MCF 10A (cell line): ENCODE measurements at regions not wholly inside any gene's neighbourhood (a gene's known extent, or its start where the extent isn't known, plus 50 kb on each side); places are given as distances from the start of the nearest gene placed in this dataset.

ENCODE experiments used
- BruUV-seq: library from RNA; stranded (reverse); fragments of 400-500 nt; replicated peaks from 2 replicates; lab custom pipeline; 2021; lab: Mats Ljungman, UMichigan
- CTCF ChIA-PET: fragments of 300-600 bp; sonication (Branson Sonifier 250); formaldehyde crosslinking; extraction: SDS; loops from one replicate; lab custom pipeline; 2021; ENCODE audit warnings: antibody characterized with exemption, inconsistent platforms; lab: Yijun Ruan, JAX
- POLR2A ChIA-PET: fragments of 300-600, 350-650 bp; sonication (Branson Sonifier 250); formaldehyde crosslinking; extraction: SDS; loops from one replicate; lab custom pipeline; 2020; ENCODE audit warnings: antibody characterized with exemption, inconsistent platforms; lab: Yijun Ruan, JAX
- DNase-seq: peaks from one replicate; pipeline ENCODE4 v3.0.0-alpha.2; 2018; ENCODE audit not compliant: unreplicated experiment
- H3K27ac Mint-ChIP-seq: one replicate; pipeline ENCODE4 v1.8.0; 2022; ENCODE audit warnings: mild to moderate bottlenecking, low read depth, mixed read lengths; ENCODE audit not compliant: unreplicated experiment
- H3K27me3 Mint-ChIP-seq: one replicate; pipeline ENCODE4 v1.8.0; 2022; ENCODE audit warnings: mixed read lengths; ENCODE audit not compliant: insufficient read depth, unreplicated experiment
- H3K36me3 Mint-ChIP-seq: one replicate; pipeline ENCODE4 v1.8.0; 2022; ENCODE audit warnings: mild to moderate bottlenecking, moderate library complexity, mixed read lengths; ENCODE audit not compliant: insufficient read depth, unreplicated experiment
- H3K4me1 Mint-ChIP-seq: one replicate; pipeline ENCODE4 v1.8.0; 2022; ENCODE audit warnings: mixed read lengths; ENCODE audit not compliant: insufficient read depth, unreplicated experiment
- H3K4me3 Mint-ChIP-seq: one replicate; pipeline ENCODE4 v1.8.0; 2022; ENCODE audit warnings: mild to moderate bottlenecking, moderate library complexity, mixed read lengths; ENCODE audit not compliant: unreplicated experiment
- H3K9me3 Mint-ChIP-seq: one replicate; pipeline ENCODE4 v1.8.0; 2022; ENCODE audit warnings: mixed read lengths; ENCODE audit not compliant: unreplicated experiment
- CTCF ChIP-seq: fragments of 200-600 bp; IDR thresholded peaks from one replicate; pipeline ENCODE4 v1.8.0; 2022; ENCODE audit warnings: antibody characterized with exemption, mild to moderate bottlenecking; ENCODE audit not compliant: unreplicated experiment
- intact Hi-C: fragments of 100-400 bp; cut with micrococcal nuclease; formaldehyde crosslinking; loops from 2 replicates; pipeline ENCODE4 v1.14.1; 2022

DNA sequence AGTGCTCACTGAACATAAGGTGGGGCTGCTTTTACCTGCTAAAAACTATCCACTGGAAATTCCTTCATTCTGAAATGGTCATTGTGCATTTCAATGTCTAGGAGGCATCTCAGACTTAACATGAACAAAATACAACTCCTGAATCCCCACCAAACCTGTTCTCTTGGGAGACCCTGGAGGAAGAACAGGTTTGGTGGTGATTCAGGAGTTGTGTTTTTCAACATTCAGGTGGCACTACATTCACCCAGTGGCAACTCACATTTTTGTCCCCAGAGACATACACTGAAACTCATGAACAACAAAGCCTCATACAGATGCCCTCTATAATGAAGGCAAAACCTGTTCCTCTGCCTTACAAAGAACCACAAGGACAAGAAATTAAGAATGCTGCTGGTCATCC lies 64.3 kb upstream of the CYP2D6 start:
- TF ChIP-seq CTCF = no peak
- intact Hi-C loops = no loop called here
- ChIA-PET POLR2A (interaction anchor here (1.1 kb wide), 1 partner anchor 10 kb away, joined by 5 read pairs; no protein-coding TSS in a partner anchor), CTCF (no interaction called here)
- Mint-ChIP-seq H3K9me3 (no peaks in the 10 kb centered on the region), H3K4me3 (no peak overlapping the region), H3K27ac (no peak overlapping the region), H3K4me1 (peaks cover 14% of the 10 kb centered on the region), H3K27me3 (no peaks in the 10 kb centered on the region), H3K36me3 (peaks cover 5% of the 10 kb centered on the region)
- no TSS peak for BruUV-seq
- DNase-seq = no peak

DNA sequence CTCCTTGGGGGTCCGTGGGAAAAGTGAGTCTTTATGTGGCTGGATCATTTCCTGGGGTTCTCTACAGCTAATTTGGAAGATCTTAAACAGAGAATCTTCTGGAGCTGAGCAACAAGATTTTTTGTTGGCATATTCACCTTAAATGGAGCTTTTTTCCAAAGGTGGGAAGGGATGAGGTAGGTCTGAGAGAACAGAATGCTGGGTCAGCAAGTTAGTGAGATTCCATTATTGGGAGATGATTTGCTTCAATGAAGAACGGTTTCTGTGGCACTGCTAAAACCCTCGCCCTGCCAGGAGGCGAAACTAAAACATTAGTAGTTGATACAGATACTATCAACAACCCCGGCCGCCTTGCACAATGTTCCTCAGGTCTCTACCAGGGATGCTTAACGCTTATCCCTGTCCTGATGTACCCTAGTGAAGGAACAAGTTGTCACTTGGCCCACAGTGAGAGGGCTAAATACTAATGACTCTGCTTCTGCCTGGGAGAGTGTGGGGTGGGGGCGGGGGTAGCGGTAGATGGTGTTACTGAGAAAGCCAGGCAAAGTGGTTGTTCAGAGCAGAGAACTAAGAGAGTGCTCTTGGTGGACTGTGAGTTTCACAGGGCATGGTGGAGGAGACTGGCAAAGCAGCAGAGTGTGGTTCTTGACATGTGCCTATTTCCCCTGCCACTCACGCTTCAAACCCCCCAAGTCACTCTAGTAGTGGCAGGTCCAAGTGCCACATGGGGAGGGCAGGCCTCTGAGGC lies 63.7 kb upstream of the CYP2D6 start:
- CTCF ChIA-PET = interaction anchor here (0.6 to 0.7 kb wide), 2 partner anchors 266 to 907 kb away, joined by 3 to 4 read pairs; no protein-coding TSS in a partner anchor
- no peak overlapping the region for H3K4me3 Mint-ChIP-seq
- no TSS peak for BruUV-seq

DNA sequence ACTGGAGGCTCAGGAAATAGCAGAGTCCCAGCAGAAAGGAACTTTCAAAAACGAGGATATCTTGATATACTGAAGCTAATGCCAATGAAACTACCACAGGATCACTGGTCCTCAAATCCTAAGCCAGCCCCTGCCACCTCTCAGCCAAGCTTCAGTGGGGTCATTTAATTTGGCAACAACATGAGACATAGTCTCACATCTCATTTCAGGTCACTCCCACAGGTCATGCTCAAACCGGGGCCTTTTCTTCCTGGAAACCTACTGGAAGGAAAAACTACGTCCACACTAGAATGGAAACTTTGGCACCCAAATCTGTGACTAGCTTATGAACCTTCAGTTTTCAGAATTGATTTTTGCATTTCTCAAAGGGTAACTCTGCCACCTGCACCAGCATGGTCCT lies 61.9 kb upstream of the CYP2D6 start:
- Mint-ChIP-seq H3K27ac (no peak overlapping the region), H3K4me3 (no peak overlapping the region), H3K9me3 (no peaks in the 10 kb centered on the region), H3K27me3 (no peaks in the 10 kb centered on the region), H3K4me1 (peaks cover 22% of the 10 kb centered on the region), H3K36me3 (peaks cover 5% of the 10 kb centered on the region)
- TF ChIP-seq CTCF = no peak
- intact Hi-C loops = no loop called here
- no peak for DNase-seq
- POLR2A ChIA-PET = no interaction called here
- CTCF ChIA-PET = no interaction called here
- no TSS peak for BruUV-seq

More for the DNA sequence above, 63.7 kb upstream of the CYP2D6 start:
- Mint-ChIP-seq H3K36me3 (peaks cover 5% of the 10 kb centered on the region), H3K4me1 (peaks cover 14% of the 10 kb centered on the region), H3K27me3 (no peaks in the 10 kb centered on the region), H3K9me3 (no peaks in the 10 kb centered on the region), H3K27ac (no peak overlapping the region)
- POLR2A ChIA-PET = interaction anchor here (0.7 to 1.0 kb wide), 4 partner anchors 8 to 24 kb away, joined by 3 read pairs; no protein-coding TSS in a partner anchor
- no peak for DNase-seq
- no peak for TF ChIP-seq CTCF
- intact Hi-C loops = no loop called here

- H3K27ac Mint-ChIP-seq = no peak overlapping the region
- H3K36me3 Mint-ChIP-seq = no peaks in the 10 kb centered on the region
- no TSS peak for BruUV-seq
- H3K9me3 Mint-ChIP-seq = no peaks in the 10 kb centered on the region
- H3K27me3 Mint-ChIP-seq = no peaks in the 10 kb centered on the region
- no peak for DNase-seq
- no peak overlapping the region for H3K4me3 Mint-ChIP-seq
- H3K4me1 Mint-ChIP-seq = peaks cover 22% of the 10 kb centered on the region
- intact Hi-C loops = no loop called here
- ChIA-PET POLR2A (interaction anchor here (0.6 kb wide), 1 partner anchor 909 kb away, joined by 3 read pairs; no protein-coding TSS in a partner anchor), CTCF (no interaction called here)
- no peak for TF ChIP-seq CTCF
Observed at GRCh38 chr22:42190274-42190673, 59.7 kb upstream of the CYP2D6 start.
